T47D (cell line): ENCODE measurements at regions not wholly inside any gene's neighbourhood (a gene's known extent, or its start where the extent isn't known, plus 50 kb on each side); places are given as distances from the start of the nearest gene placed in this dataset.
A peak's percentile ranks its signal among the peaks of the same experiment; 100 is the strongest.

Experiments
- DNase-seq, 2 experiments: peaks; one replicate each; pipeline versions ENCODE4 v3.0.0 to v3.0.0-alpha.2; 2011 to 2012; ENCODE audit warnings: low read depth in 1 of 2, low spot score in 1 of 2
- JUND ChIP-seq: IDR thresholded peaks from 2 replicates; pipeline ENCODE4 v1.6.1; 2012; ENCODE audit warnings: low read depth
- in situ Hi-C: cut with HindIII; loops from 2 replicates; pipeline ENCODE4 v1.10.0; 2016; ENCODE audit warnings: low sequenced_read_pairs, low pct_unique_long_range_greater_than_20kb

DNA sequence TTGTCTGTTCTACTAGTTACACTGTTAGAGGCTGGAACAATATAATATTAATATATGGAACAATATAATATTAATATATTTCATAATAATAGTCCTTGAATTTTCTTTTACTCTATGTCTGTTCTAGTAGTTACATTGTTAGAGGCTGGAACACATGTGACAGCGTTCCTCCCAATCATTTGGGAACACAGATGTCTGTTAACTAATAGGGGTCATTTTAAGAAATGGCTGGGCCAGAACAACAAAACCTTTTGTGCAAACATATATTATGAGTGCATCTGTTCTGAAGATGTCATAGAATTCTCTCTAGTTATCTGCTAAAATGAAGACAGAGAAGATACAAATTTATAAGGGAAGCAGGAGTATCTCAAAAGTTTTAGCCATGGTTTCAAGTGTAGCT is 114.0 kb upstream of the PDZRN3 start:
- in situ Hi-C loops, result no loop called here
- TF ChIP-seq JUND, result no peak
- DNase-seq, result no peak

DNA sequence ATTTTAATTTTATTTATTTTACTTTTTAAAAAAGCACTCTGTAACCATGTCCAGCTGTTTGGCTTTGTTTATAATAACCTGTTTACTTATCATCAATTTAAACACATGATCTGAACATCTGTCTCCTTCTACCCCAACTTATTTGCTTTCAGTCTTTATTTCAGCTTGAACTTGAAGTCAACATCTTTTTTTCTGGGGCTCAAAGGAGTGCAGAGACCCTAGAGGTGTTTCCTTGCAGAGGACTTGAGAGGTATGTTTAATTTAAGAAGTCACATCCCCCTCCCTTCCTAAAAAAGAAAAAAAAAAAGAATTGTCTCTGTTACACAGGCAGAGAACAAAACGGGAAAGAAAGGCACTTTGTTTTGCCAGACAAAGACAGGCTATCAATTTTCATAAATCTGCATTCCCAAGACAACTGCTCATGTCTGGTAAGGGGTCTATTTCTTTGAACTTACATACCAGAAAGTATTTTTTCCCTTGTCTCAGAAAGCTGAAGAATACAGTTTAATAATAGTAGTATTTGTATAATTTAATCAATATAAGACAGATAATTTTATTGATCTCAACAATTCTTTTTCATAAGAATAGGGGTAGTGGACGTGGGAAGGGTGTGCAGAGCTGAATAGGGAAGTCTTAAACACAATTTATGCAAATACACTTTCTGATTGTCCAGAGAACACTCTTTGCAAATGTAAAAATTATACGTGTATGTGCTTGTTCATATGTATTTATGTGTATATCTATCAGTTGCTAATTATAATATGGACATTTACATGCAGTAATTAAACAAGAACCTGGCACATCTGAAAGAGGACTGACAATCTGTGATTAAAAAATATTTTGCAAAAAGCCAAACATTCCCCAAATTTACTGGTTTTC is 109.7 kb upstream of the PDZRN3 start:
- DNase-seq, result no peak
- TF ChIP-seq JUND, result no peak
- in situ Hi-C loops, result no loop called here

DNA sequence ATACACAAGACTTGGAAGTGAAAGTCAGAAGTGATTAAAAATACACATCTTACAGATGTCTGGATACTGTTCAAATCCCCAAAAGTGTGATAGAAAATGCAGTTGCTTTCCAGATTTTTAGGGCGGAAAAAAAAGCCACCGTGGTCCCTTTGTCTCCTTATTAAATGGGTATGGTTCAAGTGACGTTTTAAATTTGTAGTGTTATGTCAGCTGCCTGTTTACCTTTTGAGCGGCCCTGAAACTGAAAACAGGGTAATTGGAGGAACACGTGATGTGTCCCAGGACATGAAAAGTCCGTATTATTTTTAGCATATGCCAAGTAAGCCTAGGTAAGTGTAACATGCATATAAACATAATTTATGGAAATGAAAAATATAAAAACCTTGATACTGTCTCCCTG is 109.0 kb upstream of the PDZRN3 start:
- no peak for TF ChIP-seq JUND
- in situ Hi-C loops, result no loop called here
- DNase-seq, result no peak

DNA sequence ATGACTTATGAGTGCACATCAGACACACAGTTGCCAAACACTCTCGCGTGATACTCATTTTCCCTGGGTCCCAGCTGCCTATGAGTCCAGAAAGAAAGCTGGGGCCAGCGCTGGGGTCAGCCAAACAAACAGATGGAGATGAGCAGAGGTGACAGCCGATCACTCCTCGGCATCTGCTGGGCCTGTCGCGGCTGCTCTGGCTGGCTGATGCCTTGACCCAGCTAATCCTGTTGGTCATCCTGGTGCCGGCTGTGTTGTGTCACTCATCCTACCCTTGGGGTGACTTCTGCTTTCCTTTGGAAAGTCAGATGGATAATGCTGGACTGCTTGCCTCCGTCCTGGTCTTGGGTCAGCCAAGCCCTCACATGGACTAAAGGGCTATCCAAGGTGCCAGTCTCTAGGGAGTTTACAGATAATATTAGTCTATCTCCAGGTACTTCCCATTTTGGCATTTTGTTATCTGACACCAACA is 105.3 kb upstream of the PDZRN3 start:
- in situ Hi-C loops, result no loop called here
- no peak for DNase-seq
- TF ChIP-seq JUND, result no peak

DNA sequence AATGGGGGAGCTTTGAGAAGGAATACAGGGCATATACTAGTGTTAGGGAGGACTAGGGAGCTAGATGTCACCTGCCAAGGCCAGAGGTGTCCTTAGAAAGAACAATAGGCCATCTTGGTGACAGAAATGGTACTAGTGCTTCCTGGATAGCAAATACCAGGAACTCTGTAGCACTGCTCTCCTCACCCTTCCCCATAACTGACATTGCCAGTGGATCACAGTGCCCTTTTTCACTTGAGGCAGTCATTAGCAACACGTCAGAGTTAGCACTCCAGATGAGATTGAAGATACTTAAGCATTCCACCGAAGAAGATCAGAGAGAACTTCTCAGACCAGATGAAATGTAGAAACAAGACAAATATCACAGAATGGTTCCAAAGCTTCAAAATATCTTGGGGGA is 103.1 kb upstream of the PDZRN3 start:
- in situ Hi-C loops, result no loop called here
- no peak for TF ChIP-seq JUND
- DNase-seq, result no peak

DNA sequence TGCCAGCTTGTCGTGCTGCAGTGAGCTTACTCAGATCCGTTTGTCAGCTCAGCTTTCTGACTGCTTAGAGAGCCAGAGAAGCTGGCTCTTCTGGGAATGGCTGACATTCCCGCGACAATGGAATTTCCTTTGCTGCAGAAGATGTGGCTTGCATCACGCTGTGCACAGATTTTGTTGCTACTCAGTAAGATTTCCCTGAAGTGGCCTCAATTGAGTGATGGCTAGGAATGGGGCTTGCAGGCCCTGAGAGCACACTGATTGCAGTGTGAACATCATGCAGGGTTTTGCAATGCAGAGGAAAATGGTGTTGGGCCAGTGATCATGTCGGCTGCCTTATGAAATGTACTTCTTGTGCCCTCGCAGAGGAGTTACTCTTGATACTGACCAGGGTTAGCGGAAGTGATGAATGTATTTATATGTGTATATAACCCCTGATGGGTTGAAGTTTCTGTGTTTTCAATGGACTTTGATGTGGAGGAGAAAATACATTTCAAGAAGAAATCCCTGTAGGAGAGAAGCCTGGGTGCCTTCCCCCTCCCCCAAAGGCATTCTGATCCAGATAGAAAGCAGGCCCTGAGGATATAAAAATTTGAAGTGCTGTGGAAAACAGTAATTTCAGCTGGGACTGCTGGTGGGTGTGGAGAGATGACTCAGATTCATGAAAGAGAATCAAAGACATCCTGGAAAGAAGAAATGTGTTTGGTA is 102.5 kb upstream of the PDZRN3 start:
- in situ Hi-C loops, result no loop called here
- no peak for TF ChIP-seq JUND
- DNase-seq, result no peak

DNA sequence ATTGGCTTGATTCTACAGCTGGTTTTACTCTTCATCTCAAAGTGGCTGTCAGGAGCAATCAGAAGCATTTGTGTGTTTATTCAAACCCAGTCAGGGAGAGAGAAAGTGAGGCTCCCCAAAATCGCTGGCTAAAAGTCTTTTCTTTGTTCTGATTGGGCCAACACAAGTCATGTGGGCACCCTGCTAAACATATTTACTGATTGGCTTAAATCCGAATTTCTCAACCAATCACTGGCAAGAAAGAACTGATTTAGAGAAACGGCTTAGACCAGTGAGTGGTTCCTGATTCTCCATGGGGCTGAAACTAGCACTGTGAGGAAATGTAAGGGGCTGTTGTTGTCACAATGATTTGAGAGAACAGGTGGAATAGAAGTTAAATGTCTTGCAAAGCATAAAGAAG is 98.9 kb upstream of the PDZRN3 start:
- in situ Hi-C loops, result no loop called here
- DNase-seq, result no peak
- TF ChIP-seq JUND, result no peak

DNA sequence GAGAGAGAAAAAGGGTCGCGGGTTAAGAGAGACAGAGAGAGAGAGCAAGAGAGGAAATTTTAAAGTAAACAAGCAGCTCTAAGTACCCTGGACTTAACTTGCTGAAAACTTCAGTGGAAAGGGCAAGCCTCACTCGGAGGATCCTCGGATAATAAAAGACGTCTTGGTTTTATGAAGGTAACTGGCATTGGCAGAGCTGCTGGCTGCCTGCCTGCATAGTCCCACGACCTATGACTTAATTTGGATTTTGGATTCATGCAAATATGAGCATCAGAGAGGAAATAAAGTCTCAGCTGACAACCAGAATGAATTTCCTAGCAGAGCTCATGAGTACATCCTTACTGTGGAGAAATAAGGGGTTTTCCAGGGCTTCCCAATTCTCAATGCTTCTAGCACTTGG is 95.1 kb upstream of the PDZRN3 start:
- in situ Hi-C loops, result no loop called here
- no peak for TF ChIP-seq JUND
- no peak for DNase-seq

DNA sequence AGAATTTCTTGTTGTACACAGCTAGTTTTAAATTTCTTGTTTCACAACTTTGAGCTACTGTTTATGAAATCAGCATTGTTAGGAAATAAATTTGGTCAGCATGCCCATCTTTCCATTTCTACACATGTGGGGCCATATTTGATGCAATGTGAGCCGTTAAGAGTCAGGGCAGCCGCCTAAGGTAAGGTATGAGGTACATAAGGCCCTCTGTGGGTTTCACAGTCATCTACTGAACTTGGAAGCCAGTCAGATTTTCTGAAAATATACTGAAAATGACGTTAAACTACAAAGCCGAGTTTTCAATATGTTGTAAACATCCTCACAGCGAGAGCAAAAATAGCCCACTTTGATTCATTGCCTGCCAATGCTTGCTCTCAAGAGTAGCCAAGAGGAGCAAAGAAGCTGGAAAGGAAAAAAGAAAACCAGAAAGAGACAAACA is 94.7 kb upstream of the PDZRN3 start:
- TF ChIP-seq JUND, result no peak
- DNase-seq, result no peak
- in situ Hi-C loops, result no loop called here

DNA sequence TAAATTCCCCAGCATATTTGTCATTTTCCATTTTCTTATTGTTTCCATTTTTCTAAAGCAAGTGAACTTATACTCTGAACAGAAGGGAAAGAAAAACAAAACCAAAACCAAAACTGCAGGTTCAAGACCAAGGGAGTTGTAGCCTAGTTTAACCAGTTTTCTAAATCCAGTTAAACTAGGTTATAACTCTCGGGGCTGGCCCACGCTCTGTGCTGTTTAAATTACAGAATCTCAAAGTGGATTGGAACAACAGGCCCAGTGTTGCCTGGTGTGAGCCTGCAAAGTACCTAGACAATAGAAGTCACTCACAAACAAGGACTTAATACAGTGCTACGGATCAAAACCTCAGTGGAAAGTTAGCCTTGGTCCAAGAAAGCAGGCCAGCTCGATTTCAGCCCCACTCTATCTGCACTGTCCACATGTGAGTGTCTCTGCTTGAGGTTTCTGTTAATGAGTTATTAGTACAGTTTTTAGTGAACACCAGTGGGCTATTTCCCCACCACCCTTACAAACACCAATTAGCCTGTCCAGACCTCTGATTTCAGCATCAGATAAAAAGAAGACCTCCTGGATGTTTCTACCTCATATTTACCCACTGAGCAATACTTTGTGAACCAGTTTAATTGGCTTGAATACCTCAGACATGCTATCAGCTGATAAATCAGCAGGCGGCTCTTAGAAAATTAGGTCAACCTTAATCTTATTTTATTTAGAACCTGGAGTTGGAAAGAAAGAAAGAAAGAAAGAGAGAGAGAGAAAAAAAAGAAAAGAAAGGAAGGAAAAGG is 93.8 kb upstream of the PDZRN3 start:
- in situ Hi-C loops, result no loop called here

DNA sequence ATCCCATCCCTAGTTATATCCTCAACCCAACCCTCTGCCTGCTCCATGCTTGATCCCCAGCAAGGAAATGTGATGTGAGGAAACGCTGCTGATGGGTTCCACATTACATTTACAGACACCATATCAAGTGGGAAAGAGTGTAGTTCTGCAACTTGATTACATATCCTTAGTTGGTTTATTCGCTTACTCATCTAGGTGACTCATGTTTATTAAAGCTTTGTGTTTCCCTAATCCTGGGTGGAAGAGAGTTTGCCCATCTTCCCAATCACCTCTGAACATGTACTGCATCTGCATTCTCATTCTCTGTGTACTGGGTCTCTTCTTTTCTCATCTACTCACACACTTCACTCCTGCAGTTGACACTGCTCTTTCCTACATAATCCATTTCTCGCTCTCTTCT is 91.7 kb upstream of the PDZRN3 start:
- no peak for DNase-seq
- no peak for TF ChIP-seq JUND
- in situ Hi-C loops, result no loop called here

More for the DNA sequence above, 93.8 kb upstream of the PDZRN3 start:
- TF ChIP-seq JUND, result no peak
- peak in 1 of 2 experiments; percentile 72 for DNase-seq

DNA sequence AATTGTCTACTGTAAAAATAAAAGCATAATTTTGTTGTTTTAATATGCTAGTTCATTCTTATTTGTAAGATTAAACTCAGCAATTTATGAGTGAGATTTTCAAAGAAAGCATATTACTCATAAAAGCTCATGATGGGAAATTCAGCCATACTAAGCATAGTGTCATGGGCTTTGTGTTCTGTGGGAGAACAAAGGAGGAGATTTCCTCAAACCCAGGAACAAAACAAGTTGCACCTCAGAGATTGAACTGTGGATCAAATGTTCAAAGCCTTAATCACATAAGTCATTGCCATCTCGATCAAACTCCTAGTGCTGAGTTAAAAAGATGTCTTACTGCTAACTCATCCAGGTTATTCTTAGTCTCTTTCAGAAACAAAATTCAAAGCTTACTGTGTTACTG is 85.6 kb upstream of the PDZRN3 start:
- no peak for TF ChIP-seq JUND
- no peak for DNase-seq
- in situ Hi-C loops, result no loop called here

DNA sequence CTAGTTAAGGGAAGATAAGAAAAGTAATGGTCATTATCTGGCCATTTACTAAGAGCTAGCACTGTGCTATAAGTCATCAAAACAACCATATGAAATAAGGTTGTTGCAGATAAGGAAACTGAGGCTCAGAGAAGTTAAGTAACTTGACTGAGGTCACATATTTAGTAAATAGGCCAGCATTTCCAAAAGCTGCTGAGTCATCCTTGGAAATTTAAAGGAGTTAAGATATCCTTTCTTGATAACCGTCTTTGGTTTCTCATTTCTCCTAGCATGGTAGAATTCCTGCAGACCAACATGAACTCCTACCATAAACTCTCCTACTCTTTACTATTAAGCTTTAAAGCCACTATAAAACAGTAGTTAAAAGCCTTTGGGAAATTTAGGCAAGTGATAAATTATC is 85.0 kb upstream of the PDZRN3 start:
- in situ Hi-C loops, result no loop called here
- DNase-seq, result no peak

More for the DNA sequence above, 85.0 kb upstream of the PDZRN3 start:
- TF ChIP-seq JUND, result no peak
